NCI-H2196 (cell line): ENCODE measurements at regions not wholly inside any gene's neighbourhood (a gene's known extent, or its start where the extent isn't known, plus 50 kb on each side); places are given as distances from the start of the nearest gene placed in this dataset.
"Not testable (repeated sequence)": the region's sequence is repeated elsewhere in the genome, so short reads cannot be mapped to it uniquely, and the experiment has no call there.

Experiments
- DNase-seq: peaks from one replicate; lab custom pipeline; 2025; ENCODE audit not compliant: unreplicated experiment; lab: John Stamatoyannopoulos, UW

DNA sequence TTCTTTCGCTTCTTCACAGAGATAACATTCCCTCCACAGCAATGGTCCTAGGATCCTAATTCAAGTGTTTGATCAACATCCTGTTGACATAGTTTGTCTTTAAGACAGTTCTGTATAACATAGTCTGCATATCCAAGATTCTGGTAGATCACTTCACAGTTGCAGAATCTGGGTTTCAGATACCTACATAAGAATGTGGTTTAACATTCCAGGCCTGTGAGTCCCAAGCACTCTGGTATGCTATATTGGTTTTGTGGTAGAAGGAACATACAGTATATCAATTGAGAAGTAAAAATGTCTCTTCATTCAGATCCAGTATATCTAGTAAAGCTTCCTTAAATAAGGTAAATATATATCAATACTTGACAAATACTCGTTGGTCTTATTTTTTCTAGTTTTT is 914.2 kb upstream of the CDH6 start:
- no peak for DNase-seq

DNA sequence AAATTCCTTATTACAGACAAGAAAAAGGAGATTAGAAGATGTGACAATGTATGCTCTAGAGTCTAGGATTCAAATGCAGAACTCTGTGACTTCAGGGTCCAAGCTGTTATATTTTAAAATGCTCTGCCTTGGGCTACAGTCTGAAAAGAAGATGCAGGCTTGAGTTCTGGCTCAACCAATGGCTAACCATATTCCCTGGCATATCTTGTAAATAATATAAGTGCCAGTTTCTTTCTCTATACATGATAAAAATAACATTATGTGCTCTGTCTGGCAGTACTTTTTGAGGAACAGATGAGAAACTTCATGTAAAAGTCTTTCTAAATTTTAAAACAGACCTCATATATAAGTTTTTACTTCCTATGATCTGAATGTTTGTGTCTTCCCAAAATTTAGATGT is 926.5 kb upstream of the CDH6 start:
- DNase-seq, result no peak

DNA sequence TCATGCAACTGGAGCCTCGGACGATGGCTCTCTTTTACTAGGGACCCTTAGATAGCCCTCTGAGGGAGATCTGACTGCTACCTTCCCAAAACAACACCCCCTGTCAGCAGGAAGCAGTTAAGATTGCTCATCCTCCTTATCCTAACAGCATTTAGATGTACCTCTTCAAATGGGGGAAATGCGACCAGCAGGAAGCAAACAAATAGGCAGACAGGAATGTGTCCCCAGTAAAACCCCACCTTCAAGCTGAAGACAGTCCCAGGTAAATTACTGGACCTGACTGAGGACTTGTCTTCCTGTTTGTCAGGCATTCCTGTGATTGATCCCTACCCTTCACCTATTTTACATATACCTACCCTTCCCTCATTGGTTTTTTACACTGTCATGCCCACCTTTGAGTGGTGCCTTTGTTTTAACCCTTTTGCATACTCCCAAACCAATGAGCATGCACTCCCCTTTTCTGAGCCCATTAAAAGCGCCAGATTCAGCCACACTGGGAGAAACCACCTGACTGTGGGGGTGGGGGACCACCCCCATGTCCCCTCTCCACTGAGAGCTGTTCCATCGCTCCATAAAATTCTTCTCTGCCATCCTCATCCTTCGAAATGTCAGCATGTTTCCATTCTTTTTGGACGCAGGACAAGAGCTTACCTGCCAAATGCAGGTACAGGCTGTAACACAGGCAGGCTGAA is 954.0 kb upstream of the CDH6 start:
- DNase-seq, result no peak

GRCh38 chr5:30237189-30237588 is 956.3 kb upstream of the CDH6 start:
- DNase-seq, result no peak

DNA sequence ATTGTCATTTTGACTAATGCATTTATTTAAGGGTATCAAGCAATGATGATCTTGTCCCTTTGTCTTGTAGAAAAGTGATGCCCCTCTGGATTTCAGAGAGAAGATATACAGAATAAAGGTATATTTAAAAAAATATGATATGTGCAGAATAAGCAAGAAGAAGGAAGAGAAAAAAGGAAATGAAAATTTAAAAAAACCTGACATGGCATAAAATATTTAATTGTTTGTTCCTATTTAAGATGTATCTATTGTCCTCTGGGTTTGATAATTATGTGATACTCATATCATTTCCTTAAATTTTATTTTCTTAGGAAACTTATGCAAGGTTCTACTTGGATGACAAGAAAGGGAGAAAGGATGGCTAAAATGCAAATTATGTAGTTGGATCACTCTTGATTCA is 983.7 kb upstream of the CDH6 start:
- no peak for DNase-seq

- no peak for DNase-seq
Measured at GRCh38 chr5:30197662-30198061, 995.8 kb upstream of the CDH6 start.

- no peak for DNase-seq
Measured at GRCh38 chr5:30195036-30195435, 998.5 kb upstream of the CDH6 start.

DNA sequence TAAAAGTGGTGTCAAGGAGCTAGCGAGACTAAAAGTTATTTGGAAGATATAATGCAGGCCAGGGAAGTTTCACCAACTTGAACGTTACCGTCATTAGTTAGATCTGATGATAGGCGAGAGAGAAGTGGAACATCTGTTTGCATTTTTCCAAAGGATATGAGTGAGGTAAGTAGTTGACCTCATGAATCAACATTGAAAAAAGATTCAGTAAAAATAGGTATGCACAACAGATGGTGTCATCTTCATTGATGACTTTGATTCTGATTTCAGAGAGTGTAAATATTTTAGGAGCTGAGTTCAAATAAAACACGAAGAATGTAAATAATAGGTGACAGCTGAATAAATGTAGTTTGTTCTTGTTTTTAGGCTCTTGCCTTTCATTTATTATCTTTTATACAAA is 998.9 kb upstream of the CDH6 start:
- no peak for DNase-seq

DNA sequence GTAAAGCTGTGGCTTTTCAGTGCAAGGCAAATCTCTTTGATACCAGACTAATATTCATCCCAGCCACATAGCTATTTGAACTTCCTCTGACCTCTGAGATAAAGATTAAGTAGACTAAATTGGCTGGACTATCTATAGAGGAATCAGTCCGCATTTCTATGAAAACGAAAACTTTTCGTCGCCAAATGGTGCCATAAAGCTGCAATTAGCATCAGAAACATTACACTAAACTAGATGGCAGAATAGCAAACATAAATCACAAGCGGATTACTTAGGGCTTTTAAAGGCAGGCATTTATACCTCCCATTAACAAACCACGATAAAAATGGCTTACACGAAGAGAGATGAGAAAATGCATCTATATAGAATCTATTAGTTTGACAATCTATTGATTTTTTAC is 1009.7 kb upstream of the CDH6 start:
- DNase-seq, result no peak

DNA sequence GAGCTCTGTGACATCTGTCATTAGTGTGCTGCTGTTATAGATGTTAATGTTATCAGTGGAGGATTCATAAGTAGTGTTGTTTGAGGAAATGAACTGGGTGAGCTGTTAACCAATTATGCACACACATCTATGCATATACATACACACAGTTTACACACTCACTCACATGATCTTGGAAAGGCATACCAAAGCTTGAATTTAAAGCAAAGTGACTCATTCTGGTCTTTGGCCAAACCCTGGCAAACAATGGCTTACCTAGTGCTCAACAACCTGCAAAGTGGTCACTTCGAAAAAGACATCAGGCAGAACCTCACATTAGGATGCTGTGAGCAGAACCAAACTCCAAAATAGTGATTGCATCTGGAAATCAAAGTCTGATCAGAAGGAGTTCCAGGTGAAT is 1037.3 kb upstream of the CDH6 start:
- no peak for DNase-seq

DNA sequence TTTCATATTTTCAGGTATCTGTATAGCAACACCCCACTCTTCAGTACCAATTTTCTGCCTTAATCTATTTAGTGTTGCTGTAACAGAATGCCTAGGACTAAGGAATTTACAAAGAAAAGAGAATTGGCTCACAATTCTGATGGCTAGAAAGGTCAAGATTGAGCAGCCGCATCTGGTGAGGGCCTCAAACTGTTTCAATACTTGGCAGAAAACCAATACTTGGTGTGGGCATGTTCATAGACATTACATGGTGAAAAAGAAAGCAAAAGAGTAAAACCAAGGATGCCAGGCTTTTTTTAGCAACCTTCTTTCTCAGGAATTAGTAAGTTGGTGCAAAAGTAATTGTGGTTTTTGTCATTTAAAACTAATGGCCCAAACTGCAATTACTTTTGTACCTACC is 1041.1 kb upstream of the CDH6 start:
- no peak for DNase-seq

DNA sequence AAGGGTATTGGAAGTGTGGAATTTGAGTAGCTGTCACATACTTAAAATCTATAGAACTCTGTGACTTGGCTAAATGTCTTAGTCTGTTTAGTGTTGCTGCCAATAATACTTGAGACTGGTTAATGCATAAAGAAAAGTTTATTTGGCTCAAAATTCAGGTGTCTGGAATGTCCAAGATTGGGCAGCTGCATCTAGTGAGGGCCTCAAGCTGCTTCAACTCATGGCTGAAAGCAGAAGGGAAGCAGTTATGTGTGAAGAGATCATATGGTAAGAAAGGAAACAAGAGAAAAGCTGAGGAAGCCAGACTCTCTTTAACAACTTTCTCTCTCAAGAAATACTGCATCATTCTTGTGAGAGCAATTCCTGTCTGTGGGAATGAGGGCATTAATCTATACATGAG is 1043.3 kb upstream of the CDH6 start:
- DNase-seq, result no peak

- DNase-seq, result no peak
Measured at GRCh38 chr5:30149526-30149925, 1044.0 kb upstream of the CDH6 start.

DNA sequence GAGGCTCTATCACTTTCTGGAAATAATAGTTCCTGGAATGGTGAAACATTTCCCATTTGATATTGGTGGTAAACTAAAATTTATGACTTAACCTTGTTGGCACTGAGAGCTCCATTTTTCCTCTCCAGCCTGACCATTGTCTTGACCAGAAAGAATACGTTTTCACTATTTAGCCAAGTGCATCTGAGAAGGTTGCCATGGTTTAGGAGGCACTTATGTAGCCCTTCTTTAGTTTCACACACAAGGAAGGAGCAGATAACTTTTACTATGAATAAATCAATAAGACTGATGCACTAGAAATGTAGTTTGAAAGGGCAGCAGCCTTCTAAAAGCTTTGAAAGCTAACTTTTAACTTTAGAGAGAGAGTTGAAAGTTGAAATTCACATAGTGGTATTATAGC is 1045.5 kb upstream of the CDH6 start:
- no peak for DNase-seq

DNA sequence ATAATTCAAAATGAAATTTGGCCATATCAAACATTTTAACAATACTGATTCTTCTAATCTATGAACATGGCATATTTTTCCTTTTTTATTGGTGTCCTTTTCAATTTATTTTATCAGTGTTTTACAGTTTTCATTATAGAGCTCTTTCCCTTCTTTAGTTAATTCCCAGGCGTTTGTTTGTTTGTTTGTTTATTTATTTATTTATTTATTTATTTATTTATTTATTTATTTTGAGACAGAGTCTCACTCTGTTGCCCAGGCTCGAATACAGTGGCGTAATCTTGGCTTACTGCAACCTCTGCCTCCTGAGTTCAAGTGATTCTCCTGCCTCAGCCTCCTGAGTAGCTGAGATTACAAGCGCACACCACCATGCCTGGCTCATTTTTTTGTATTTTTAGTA is 1049.4 kb upstream of the CDH6 start:
- DNase-seq, result not testable (repeated sequence)

- no peak for DNase-seq
Measured at GRCh38 chr5:30142432-30142831, 1051.1 kb upstream of the CDH6 start.

GRCh38 chr5:30121043-30121442 is 1072.4 kb upstream of the CDH6 start:
- DNase-seq, result no peak

DNA sequence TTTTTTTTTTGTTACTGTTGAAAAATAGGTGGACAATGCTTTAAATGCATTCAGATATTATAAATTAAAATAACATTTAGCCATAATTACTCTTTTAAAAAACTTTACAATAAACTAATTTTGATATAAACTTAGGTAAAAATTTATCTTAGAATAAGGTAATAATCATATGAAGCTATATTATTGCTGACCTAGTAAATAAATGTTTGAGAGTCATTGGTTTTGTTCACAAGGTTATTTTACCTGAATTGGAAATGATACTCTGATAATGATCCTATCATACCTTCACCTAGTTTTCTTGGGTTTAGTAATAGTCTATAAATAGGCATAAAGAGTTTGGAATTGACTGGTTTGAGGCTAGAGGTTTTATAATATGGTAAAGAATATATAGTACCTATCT is 1076.4 kb upstream of the CDH6 start:
- no peak for DNase-seq

DNA sequence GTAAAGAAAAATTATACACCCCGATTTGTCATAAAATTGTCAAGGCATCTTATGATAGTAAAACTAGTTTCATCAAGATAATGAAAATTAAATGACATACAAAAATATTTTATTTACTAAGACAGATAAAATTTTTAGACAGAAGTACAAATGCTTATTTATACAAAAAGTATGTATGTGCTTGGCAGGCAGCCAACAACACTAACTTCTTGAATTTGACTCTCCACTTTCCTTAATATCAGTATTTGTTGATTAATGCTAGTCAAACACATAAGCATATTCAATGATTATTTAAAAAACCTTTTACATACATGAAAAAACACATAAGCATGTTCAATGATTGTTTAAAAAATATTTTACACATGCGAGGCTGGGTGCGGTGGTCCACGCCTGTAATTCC is 1079.9 kb upstream of the CDH6 start:
- DNase-seq, result no peak

DNA sequence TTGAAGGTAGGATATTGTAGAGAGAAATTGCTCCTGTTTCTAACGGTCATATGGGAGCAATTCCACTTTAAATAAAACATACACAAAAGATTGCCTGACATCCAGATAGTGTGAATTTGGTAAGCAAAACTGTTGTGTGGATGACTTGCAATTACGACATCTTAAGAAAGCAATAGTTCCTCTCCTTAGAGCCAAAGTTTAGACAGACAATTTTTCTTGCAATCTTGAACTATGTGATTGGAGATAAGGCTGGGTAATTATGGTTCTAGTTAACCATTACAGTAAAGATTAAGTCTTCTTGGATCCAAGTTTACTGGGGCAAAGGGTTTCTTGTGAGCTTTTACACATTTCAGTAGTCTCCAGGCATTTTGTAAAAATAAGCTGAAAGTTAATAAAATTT is 1080.6 kb upstream of the CDH6 start:
- DNase-seq, result no peak

DNA sequence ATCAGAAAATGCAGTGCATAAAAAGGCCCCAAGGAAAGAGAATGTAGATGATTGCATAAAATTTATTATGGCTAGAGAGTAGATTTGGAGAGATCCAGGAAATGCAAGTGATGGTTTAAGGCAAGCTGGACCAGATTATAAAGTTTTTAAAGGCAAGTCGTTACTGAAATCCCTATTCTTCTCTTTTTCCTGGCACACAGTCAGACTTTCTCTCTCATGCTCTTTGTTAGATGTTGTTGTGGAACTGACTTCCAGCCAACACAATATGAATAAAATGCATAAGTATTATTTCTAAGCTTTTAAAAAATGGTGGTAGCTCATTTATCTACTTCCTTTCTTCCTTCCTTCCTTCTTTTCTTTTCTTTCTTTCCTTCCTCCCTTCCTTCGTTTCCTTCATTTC is 1085.4 kb upstream of the CDH6 start:
- DNase-seq, result no peak

DNA sequence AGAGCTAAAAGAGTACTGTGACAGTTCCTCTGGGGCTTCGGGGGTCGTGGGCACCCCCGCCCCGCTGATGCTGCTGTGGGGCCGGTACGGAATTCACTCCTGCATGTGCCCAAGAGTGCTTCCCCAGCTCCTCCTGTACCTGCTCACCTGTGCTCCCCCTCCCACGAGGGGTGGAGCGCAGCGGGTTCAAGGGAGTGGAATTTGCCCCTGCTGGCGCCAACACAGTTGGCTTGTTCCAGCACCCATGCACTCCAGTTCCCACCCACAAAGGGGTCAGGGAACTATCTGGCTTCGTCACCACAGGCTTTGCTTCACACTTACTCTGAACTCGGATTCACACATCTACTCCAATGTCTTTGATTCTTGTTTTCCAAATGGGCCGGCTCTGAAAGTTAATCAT is 1086.9 kb upstream of the CDH6 start:
- no peak for DNase-seq

DNA sequence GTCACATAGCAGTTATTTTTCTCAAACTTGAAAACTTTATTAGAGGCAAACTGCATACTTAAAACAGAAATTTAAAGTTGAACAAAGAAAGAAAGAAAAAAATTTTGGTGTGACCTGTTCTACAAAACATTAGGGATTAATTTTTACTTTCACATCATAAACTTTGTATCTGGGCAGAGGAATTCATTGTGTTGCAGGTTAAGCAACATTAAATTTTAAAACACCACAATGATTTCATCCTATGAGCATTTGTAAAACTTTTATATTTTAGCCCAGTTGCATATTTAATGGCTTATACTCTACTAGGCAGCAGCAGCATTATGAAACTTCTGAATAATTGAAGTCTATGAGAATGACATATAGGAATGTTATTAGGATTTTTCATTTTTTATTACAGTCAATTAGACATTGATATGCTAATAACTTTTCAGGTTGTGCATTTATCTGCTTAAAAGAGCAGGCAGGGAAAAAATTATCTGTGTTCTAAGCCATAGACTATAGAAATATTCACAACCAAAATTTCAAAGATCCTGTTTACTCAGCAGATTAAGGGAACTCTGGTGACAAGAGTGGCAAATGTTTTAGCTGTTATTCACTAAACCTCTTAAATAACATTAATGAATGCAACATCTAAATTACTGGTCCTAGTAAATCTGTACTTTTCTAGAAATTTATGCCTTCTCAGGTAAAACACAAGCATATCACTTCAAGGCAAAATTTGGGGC is 1088.5 kb upstream of the CDH6 start:
- no peak for DNase-seq
